ENCODE measurements at regions not wholly inside any gene's neighbourhood (a gene's known extent, or its start where the extent isn't known, plus 50 kb on each side); places are given as distances from the start of the nearest gene placed in this dataset.

DNA sequence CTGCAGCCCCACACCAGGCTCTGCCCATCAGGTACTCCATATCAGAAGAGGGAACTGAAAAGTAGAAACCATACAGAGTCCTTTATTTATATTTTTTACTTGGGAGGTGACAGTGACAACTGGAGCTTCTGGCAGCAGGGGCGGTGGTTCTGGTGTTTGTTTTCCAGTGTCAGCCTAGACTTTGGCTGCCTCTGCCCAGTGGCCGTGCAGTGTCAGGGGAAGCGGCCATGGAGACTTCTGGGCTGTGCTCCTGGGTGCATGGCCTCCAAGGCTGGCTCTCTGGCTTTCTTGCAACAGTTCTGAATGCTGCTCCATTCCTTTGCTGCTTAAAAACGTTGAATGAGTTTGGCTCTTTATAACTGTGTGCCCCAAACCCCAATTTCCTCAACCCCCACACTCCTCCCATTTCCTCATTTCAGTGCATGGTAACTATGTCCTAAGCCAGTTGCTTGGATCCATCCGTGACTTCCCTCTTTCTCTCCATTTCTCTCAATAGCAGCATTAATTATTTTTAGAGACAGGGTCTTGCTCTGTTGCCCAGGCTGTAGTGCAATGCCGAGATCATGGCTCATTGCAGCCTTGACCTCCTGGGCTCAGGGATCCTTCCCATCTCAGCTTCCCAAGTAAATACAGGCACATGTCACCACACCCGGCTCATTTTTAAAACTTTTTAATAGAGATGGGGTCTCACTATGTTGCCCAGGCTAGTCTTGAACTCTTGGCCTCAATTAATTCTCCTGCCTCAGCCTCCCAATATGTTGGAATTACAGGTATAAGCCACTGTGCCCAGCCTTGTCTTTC is 141.1 kb upstream of the SGK1 start:
- H3K27me3 Mint-ChIP-seq (ENCODE audit: insufficient read depth, low read depth), result no peaks in the 10 kb centered on the region
- H3K4me3 Mint-ChIP-seq, result no peak overlapping the region
- no peak for DNase-seq (ENCODE audit: low spot score)
- H2AFZ ChIP-seq (replicated peaks), result no peak overlapping the region
- no peaks in the 10 kb centered on the region for H3K9me3 ChIP-seq (ENCODE audit: low read depth)
- no peaks in the 10 kb centered on the region for H3K9me3 Mint-ChIP-seq
- no peaks in the 10 kb centered on the region for H3K4me1 ChIP-seq
- TF ChIP-seq, protein P1, sequence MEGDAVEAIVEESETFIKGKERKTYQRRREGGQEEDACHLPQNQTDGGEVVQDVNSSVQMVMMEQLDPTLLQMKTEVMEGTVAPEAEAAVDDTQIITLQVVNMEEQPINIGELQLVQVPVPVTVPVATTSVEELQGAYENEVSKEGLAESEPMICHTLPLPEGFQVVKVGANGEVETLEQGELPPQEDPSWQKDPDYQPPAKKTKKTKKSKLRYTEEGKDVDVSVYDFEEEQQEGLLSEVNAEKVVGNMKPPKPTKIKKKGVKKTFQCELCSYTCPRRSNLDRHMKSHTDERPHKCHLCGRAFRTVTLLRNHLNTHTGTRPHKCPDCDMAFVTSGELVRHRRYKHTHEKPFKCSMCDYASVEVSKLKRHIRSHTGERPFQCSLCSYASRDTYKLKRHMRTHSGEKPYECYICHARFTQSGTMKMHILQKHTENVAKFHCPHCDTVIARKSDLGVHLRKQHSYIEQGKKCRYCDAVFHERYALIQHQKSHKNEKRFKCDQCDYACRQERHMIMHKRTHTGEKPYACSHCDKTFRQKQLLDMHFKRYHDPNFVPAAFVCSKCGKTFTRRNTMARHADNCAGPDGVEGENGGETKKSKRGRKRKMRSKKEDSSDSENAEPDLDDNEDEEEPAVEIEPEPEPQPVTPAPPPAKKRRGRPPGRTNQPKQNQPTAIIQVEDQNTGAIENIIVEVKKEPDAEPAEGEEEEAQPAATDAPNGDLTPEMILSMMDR (IDR thresholded peaks at IDR 0.05), result no peak
- TF ChIP-seq EZH2phosphoT487 (IDR thresholded peaks at IDR 0.05) (no peak), EZH2 (IDR thresholded peaks at IDR 0.05) (no peak)
- no peaks in the 10 kb centered on the region for H3K36me3 Mint-ChIP-seq
- no peak overlapping the region for H3K4me2 ChIP-seq
- peaks cover under 1% of the 10 kb centered on the region for H3K4me1 Mint-ChIP-seq
- H3K27ac ChIP-seq, result no peak overlapping the region
- H3F3A ChIP-seq (ENCODE audit: low read depth), result no peaks in the 10 kb centered on the region
- H3K79me2 ChIP-seq (ENCODE audit: low read depth), result no peaks in the 10 kb centered on the region
- H4K20me1 ChIP-seq (ENCODE audit: low read depth), result no peaks in the 10 kb centered on the region
- no peak overlapping the region for H3K4me3 ChIP-seq
- H3K36me3 ChIP-seq, result no peaks in the 10 kb centered on the region
- H3K27me3 ChIP-seq, result no peaks in the 10 kb centered on the region
- no peak overlapping the region for H3K9ac ChIP-seq
- H3K27ac Mint-ChIP-seq, result no peak overlapping the region

DNA sequence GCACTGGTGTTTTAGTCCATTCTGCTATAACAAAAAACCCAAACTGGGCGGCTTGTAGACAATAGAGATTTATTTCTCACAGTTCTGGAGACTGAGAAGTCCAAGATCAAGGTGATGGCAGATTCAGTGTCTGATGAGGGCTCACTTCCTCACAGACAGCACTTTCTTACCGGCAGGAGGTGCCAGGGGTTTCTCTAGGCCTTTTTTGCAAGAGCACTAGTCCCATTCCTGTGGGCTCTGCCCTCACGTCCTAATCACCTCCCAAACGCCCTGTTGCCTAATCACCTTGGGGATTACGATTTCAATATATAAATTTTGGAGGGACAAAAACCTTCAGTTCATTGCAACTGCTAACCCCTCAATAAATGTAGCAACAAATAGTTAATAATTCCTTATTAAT is 140.0 kb upstream of the SGK1 start:
- Mint-ChIP-seq H3K4me1 (peaks cover 4% of the 10 kb centered on the region), H3K4me3 (no peak overlapping the region), H3K27me3 (ENCODE audit: insufficient read depth, low read depth) (no peaks in the 10 kb centered on the region), H3K9me3 (no peaks in the 10 kb centered on the region), H3K27ac (no peak overlapping the region), H3K36me3 (no peaks in the 10 kb centered on the region)
- H3K9ac ChIP-seq, result no peak overlapping the region
- no peaks in the 10 kb centered on the region for H3K36me3 ChIP-seq
- H3F3A ChIP-seq (ENCODE audit: low read depth), result no peaks in the 10 kb centered on the region
- H3K9me3 ChIP-seq (ENCODE audit: low read depth), result no peaks in the 10 kb centered on the region
- H3K4me3 ChIP-seq, result no peak overlapping the region
- H3K4me1 ChIP-seq, result no peaks in the 10 kb centered on the region
- no peak for TF ChIP-seq EZH2phosphoT487 (IDR thresholded peaks at IDR 0.05)
- TF ChIP-seq, protein P1 (IDR thresholded peaks at IDR 0.05), result no peak
- no peak for TF ChIP-seq EZH2 (IDR thresholded peaks at IDR 0.05)
- H3K79me2 ChIP-seq (ENCODE audit: low read depth), result no peaks in the 10 kb centered on the region
- H4K20me1 ChIP-seq (ENCODE audit: low read depth), result no peaks in the 10 kb centered on the region
- H3K4me2 ChIP-seq, result no peak overlapping the region
- H3K27me3 ChIP-seq, result no peaks in the 10 kb centered on the region
- DNase-seq (ENCODE audit: low spot score), result no peak
- no peak overlapping the region for H3K27ac ChIP-seq
- no peak overlapping the region for H2AFZ ChIP-seq (replicated peaks)

DNA sequence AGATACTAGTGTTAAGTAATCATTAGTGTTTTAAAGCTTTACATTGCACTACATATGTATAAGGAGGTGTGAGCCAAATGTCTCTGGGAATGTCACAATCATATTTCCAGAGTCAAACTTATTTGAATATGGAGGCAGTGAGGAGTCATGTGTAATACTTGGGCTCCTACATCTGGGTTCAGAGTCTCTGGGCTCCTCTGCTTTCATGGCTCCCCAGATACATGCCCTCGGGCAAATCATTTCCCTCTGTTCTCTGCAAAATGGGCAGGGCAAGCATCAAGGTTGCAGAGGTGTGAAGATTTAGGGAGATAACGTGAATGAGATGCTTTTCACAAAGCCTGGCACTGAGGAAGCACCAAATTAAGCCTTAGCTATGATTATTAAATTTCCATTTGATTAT is 138.3 kb upstream of the SGK1 start:
- no peaks in the 10 kb centered on the region for H3K36me3 Mint-ChIP-seq
- peaks cover 4% of the 10 kb centered on the region for H3K4me1 Mint-ChIP-seq
- Histone ChIP-seq H3K4me3 (no peak overlapping the region), H3F3A (ENCODE audit: low read depth) (no peaks in the 10 kb centered on the region), H3K36me3 (no peaks in the 10 kb centered on the region), H3K9ac (no peak overlapping the region), H3K4me2 (no peak overlapping the region), H3K27ac (no peak overlapping the region), H3K4me1 (no peaks in the 10 kb centered on the region), H3K9me3 (ENCODE audit: low read depth) (no peaks in the 10 kb centered on the region), H3K79me2 (ENCODE audit: low read depth) (no peaks in the 10 kb centered on the region), H3K27me3 (no peaks in the 10 kb centered on the region), H2AFZ (replicated peaks) (no peak overlapping the region), H4K20me1 (ENCODE audit: low read depth) (no peaks in the 10 kb centered on the region)
- no peak overlapping the region for H3K4me3 Mint-ChIP-seq
- H3K9me3 Mint-ChIP-seq, result no peaks in the 10 kb centered on the region
- no peak for TF ChIP-seq EZH2 (IDR thresholded peaks at IDR 0.05)
- TF ChIP-seq EZH2phosphoT487 (IDR thresholded peaks at IDR 0.05), result no peak
- TF ChIP-seq, protein P1 (IDR thresholded peaks at IDR 0.05), result no peak
- H3K27ac Mint-ChIP-seq, result no peak overlapping the region
- DNase-seq (ENCODE audit: low spot score), result no peak
- no peaks in the 10 kb centered on the region for H3K27me3 Mint-ChIP-seq (ENCODE audit: insufficient read depth, low read depth)

Measured in neural progenitor cell (in vitro differentiated cells).